GM12891 (cell line): ENCODE measurements at regions not wholly inside any gene's neighbourhood (a gene's known extent, or its start where the extent isn't known, plus 50 kb on each side); places are given as distances from the start of the nearest gene placed in this dataset.

Experiments used
- DNase-seq: peaks from one replicate; pipeline ENCODE4 v3.0.0; 2011; ENCODE audit warnings: low spot score; ENCODE audit not compliant: insufficient read length
- FAIRE-seq: peaks from 2 replicates; lab custom pipeline; 2011; peaks lifted over from hg19 to GRCh38; lab: Jason Lieb, UNC
- PAX5 ChIP-seq: IDR thresholded peaks from 2 replicates; pipeline ENCODE4 v1.6.1; 2011; ENCODE audit warnings: low read length, moderate library complexity, mild to moderate bottlenecking; ENCODE audit not compliant: insufficient read depth, severe bottlenecking
- POLR2A ChIP-seq: IDR thresholded peaks from 2 replicates; pipeline ENCODE4 v1.6.1; 2011; ENCODE audit warnings: low read depth, low read length, control low read depth
- POLR2AphosphoS5 ChIP-seq: IDR thresholded peaks from 2 replicates; pipeline ENCODE4 v1.6.1; 2011; ENCODE audit warnings: low read depth, low read length, control low read depth
- POU2F2 ChIP-seq: IDR thresholded peaks from 2 replicates; pipeline ENCODE4 v1.6.1; 2011; ENCODE audit warnings: low read depth, mild to moderate bottlenecking, control low read depth, low read length, moderate library complexity
- SPI1 ChIP-seq: IDR thresholded peaks from 2 replicates; pipeline ENCODE4 v1.6.1; 2011; ENCODE audit warnings: low read depth, low read length, control low read depth
- TAF1 ChIP-seq: IDR thresholded peaks from 2 replicates; pipeline ENCODE4 v1.6.1; 2011; ENCODE audit warnings: low read depth, low read length, control low read depth

- DNase-seq (no peak), FAIRE-seq (no peak)
- no peak for TF ChIP-seq TAF1
- TF ChIP-seq POLR2AphosphoS5, result no peak
- TF ChIP-seq POU2F2, result no peak
- TF ChIP-seq SPI1, result no peak
- no peak for TF ChIP-seq POLR2A
- TF ChIP-seq PAX5, result no peak
Observed at GRCh38 chr14:54170301-54170700, 213.7 kb upstream of the BMP4 start.

- FAIRE-seq (no peak), DNase-seq (no peak)
- TF ChIP-seq TAF1, result no peak
- no peak for TF ChIP-seq SPI1
- no peak for TF ChIP-seq PAX5
- no peak for TF ChIP-seq POU2F2
- TF ChIP-seq POLR2AphosphoS5, result no peak
- no peak for TF ChIP-seq POLR2A
Observed at GRCh38 chr14:54172114-54172513, 215.5 kb upstream of the BMP4 start.

- TF ChIP-seq SPI1 (no peak), POLR2A (no peak), PAX5 (no peak), TAF1 (no peak), POLR2AphosphoS5 (no peak), POU2F2 (no peak)
- FAIRE-seq, result no peak
- no peak for DNase-seq
Observed at GRCh38 chr14:54172562-54172961, 215.9 kb upstream of the BMP4 start.

GRCh38 chr14:54173802-54174201 is 217.2 kb upstream of the BMP4 start:
- TF ChIP-seq SPI1 (peak; percentile 66), TAF1 (no peak)
- FAIRE-seq (no peak), DNase-seq (no peak)

- FAIRE-seq (no peak), DNase-seq (no peak)
- TF ChIP-seq PAX5 (no peak), POLR2AphosphoS5 (no peak), POU2F2 (no peak), SPI1 (no peak)
Observed at GRCh38 chr14:54174457-54174856, 217.8 kb upstream of the BMP4 start.

- FAIRE-seq, result peak; percentile 40
- no peak for DNase-seq
- TF ChIP-seq POU2F2, result no peak
- no peak for TF ChIP-seq SPI1
- TF ChIP-seq TAF1, result no peak
- TF ChIP-seq POLR2AphosphoS5, result no peak
- TF ChIP-seq POLR2A, result no peak
- no peak for TF ChIP-seq PAX5
Observed at GRCh38 chr14:54175298-54175942, 218.8 kb upstream of the BMP4 start.

- no peak for TF ChIP-seq POLR2AphosphoS5
- no peak for TF ChIP-seq SPI1
- no peak for TF ChIP-seq TAF1
- TF ChIP-seq POU2F2, result no peak
- TF ChIP-seq POLR2A, result no peak
- TF ChIP-seq PAX5, result no peak
- DNase-seq, result no peak
- no peak for FAIRE-seq
Observed at GRCh38 chr14:54177019-54177418, 219.8 kb upstream of the CDKN3 start.

GRCh38 chr14:54177641-54178621 is 218.9 kb upstream of the CDKN3 start:
- FAIRE-seq (no peak), DNase-seq (no peak)
- TF ChIP-seq SPI1 (no peak), POLR2AphosphoS5 (no peak), POU2F2 (no peak), POLR2A (no peak), PAX5 (no peak), TAF1 (no peak)

- FAIRE-seq, result no peak
- no peak for DNase-seq
- no peak for TF ChIP-seq POLR2AphosphoS5
- TF ChIP-seq TAF1, result no peak
- no peak for TF ChIP-seq SPI1
- TF ChIP-seq POLR2A, result no peak
- TF ChIP-seq PAX5, result no peak
- no peak for TF ChIP-seq POU2F2
Observed at GRCh38 chr14:54182419-54183045, 214.3 kb upstream of the CDKN3 start.
